22Rv1 (cell line): ENCODE measurements at regions not wholly inside any gene's neighbourhood (a gene's known extent, or its start where the extent isn't known, plus 50 kb on each side); places are given as distances from the start of the nearest gene placed in this dataset.

Experiments used
- CTCF ChIP-seq: fragments of 450-650 bp; IDR thresholded peaks from 2 replicates; pipeline ENCODE4 v1.5.1; 2017; ENCODE audit warnings: mild to moderate bottlenecking
- ZFX ChIP-seq: fragments of 450-650 bp; IDR thresholded peaks from 2 replicates; pipeline ENCODE4 v1.6.1; 2017; ENCODE audit warnings: antibody characterized with exemption, borderline replicate concordance

- TF ChIP-seq CTCF, result no peak
- TF ChIP-seq ZFX, result no peak
Observed at GRCh38 chr2:21800356-21800755, 676.6 kb downstream of the TDRD15 start.
